GM12878 (cell line): ENCODE measurements at regions not wholly inside any gene's neighbourhood (a gene's known extent, or its start where the extent isn't known, plus 50 kb on each side); places are given as distances from the start of the nearest gene placed in this dataset.

Experiments used
- ATAC-seq: fragments of 200-7000 bp; cut with Tn5 transposase; 3 replicates; pipeline ENCODE4 v1.9.1; 2020; ENCODE audit warnings: mild to moderate bottlenecking, moderate library complexity
- BruUV-seq: library from RNA; stranded (reverse); fragments of 400-500 nt; replicated peaks from 2 replicates; lab custom pipeline; 2021; lab: Mats Ljungman, UMichigan
- CTCF ChIA-PET: fragments of 300-600 bp; sonication (Branson Sonifier 250); formaldehyde crosslinking; extraction: SDS; loops from one replicate; lab custom pipeline; 2021; ENCODE audit warnings: inconsistent platforms; lab: Yijun Ruan, JAX
- POLR2A ChIA-PET: fragments of 350-600 bp; formaldehyde crosslinking; extraction: SDS; loops from one replicate; lab custom pipeline; 2021; ENCODE audit warnings: inconsistent platforms; lab: Charles Lee
- RAD21 ChIA-PET: fragments of 300-600 bp; sonication (Branson Sonifier 250); formaldehyde crosslinking; loops from one replicate; lab custom pipeline; 2023; ENCODE audit warnings: antibody characterized with exemption; ENCODE audit not compliant: unreplicated experiment; lab: Charles Lee
- SMC1A ChIA-PET: fragments of 300-600 bp; sonication (Branson Sonifier 250); formaldehyde crosslinking; loops from one replicate; lab custom pipeline; 2023; ENCODE audit not compliant: unreplicated experiment, uncharacterized antibody; lab: Charles Lee
- DNase-seq: peaks from one replicate; pipeline ENCODE4 v3.0.0-alpha.2; 2011; ENCODE audit warnings: low read depth, low spot score
- FAIRE-seq: peaks from 3 replicates; lab custom pipeline; 2011; peaks lifted over from hg19 to GRCh38; lab: Jason Lieb, UNC
- H2AFZ ChIP-seq: 2 replicates; pipeline ENCODE4 v1.6.0; 2011; ENCODE audit warnings: low read depth, low read length, control low read depth; ENCODE audit not compliant: control insufficient read depth
- H3K27ac ChIP-seq: 2 replicates; pipeline ENCODE4 v1.5.1; 2011; ENCODE audit warnings: control low read depth; ENCODE audit not compliant: control insufficient read depth, insufficient read depth
- H3K27me3 ChIP-seq, 2 experiments: replicated peaks in 1 of 2; 2 replicates each; pipeline versions ENCODE4 v1.6.0 to v1.6.1; 2011; ENCODE audit warnings: low read length in 1 of 2; ENCODE audit not compliant: control insufficient read depth in 2 of 2, insufficient read depth in 2 of 2
- H3K36me3 ChIP-seq, 2 experiments: 2 replicates each; pipeline ENCODE4 v1.5.1; 2011; ENCODE audit warnings: low read length in 1 of 2; ENCODE audit not compliant: control insufficient read depth in 2 of 2, insufficient read depth in 2 of 2
- H3K4me1 ChIP-seq: 2 replicates; pipeline ENCODE4 v1.6.1; 2011; ENCODE audit warnings: mild to moderate bottlenecking, low read length, moderate library complexity, mixed read lengths; ENCODE audit not compliant: control insufficient read depth, insufficient read depth
- H3K4me2 ChIP-seq: 2 replicates; pipeline ENCODE4 v1.6.0; 2011; ENCODE audit warnings: control low read depth; ENCODE audit not compliant: control insufficient read depth, insufficient read depth
- H3K4me3 ChIP-seq: fragments of 200-600 bp; sonication (generic); 2 replicates; pipeline ENCODE4 v1.5.1; 2016
- H3K79me2 ChIP-seq: 2 replicates; pipeline ENCODE4 v1.6.0; 2011; ENCODE audit warnings: low read length; ENCODE audit not compliant: control insufficient read depth, insufficient read depth
- H3K9ac ChIP-seq: 2 replicates; pipeline ENCODE4 v1.8.0; 2011; ENCODE audit warnings: low read length, control low read depth, mixed read lengths; ENCODE audit not compliant: control insufficient read depth, insufficient read depth
- H3K9me3 ChIP-seq: replicated peaks from 3 replicates; pipeline ENCODE4 v1.5.1; 2011; ENCODE audit warnings: mild to moderate bottlenecking, low read length; ENCODE audit not compliant: control insufficient read depth, insufficient read depth
- H4K20me1 ChIP-seq: 2 replicates; pipeline ENCODE4 v1.6.0; 2011; ENCODE audit not compliant: control insufficient read depth, insufficient read depth
- ASH2L ChIP-seq: fragments of 300-600, 200-600 bp; sonication (generic); IDR thresholded peaks from 2 replicates; pipeline ENCODE4 v1.6.1; 2017; ENCODE audit warnings: low read depth, mild to moderate bottlenecking, borderline replicate concordance
- MTA3 ChIP-seq: IDR thresholded peaks from 2 replicates; pipeline ENCODE4 v1.6.1; 2012; ENCODE audit warnings: low read length, inconsistent platforms, borderline replicate concordance
- NKRF ChIP-seq: fragments of 450-650 bp; conservative IDR thresholded peaks from 2 replicates; pipeline ENCODE4 v1.6.1; 2017; ENCODE audit warnings: mild to moderate bottlenecking, moderate library complexity
- ZZZ3 ChIP-seq: IDR thresholded peaks from 2 replicates; pipeline ENCODE4 v1.6.1; 2011; ENCODE audit warnings: low read depth; ENCODE audit not compliant: control insufficient read depth, insufficient read length
- WGBS: methylation state at CpG from one replicate; pipeline ENCODE4 v1.1.6; 2016; ENCODE audit warnings: low lambda C conversion rate; ENCODE audit not compliant: insufficient replicate concordance, insufficient coverage; ENCODE audit errors: missing lambda C conversion rate; 5-methylcytosine and 5-hydroxymethylcytosine counted together
- in situ Hi-C: fragments of 300-500 bp; cut with MboI; formaldehyde crosslinking; loops from 9 replicates; pipeline ENCODE4 v1.14.3; 2018; ENCODE audit warnings: mixed read lengths
- intact Hi-C: fragments of 100-400 bp; cut with micrococcal nuclease; formaldehyde crosslinking; loops from one replicate; pipeline ENCODE4 v1.14.2; 2022; ENCODE audit not compliant: unreplicated experiment
- TF ChIP-seq, protein P1 (sequence below): fragments of 450-650 bp; formaldehyde crosslinking; IDR thresholded peaks from 2 replicates; pipeline ENCODE4 v1.4.0; 2020; ENCODE audit warnings: mild to moderate bottlenecking, moderate library complexity
- TF ChIP-seq, protein P2 (sequence below): fragments of 450-650 bp; IDR thresholded peaks from 2 replicates; pipeline ENCODE4 v1.6.1; 2017; ENCODE audit warnings: mild to moderate bottlenecking, moderate library complexity

DNA sequence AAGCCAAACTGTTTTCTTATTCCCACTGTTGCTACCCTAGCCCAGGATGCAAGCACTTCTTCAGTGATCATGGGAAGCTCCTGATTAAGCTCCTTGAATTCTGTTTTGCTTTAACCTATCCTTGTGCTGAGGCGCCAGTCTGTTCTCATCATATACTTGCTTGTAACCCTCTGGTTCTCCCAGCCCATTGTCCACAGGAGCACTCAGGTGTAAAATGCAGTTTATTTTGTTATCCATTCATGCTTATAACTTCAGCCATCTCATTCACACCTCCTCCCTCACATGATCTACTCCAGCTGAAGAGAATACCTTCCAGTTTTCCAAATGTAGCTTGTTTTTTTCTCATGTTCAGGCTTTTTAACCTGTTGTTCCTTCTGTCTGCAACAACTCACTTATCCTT lies 402.1 kb upstream of the BRINP1 start (continued):
- TF ChIP-seq, protein P1, sequence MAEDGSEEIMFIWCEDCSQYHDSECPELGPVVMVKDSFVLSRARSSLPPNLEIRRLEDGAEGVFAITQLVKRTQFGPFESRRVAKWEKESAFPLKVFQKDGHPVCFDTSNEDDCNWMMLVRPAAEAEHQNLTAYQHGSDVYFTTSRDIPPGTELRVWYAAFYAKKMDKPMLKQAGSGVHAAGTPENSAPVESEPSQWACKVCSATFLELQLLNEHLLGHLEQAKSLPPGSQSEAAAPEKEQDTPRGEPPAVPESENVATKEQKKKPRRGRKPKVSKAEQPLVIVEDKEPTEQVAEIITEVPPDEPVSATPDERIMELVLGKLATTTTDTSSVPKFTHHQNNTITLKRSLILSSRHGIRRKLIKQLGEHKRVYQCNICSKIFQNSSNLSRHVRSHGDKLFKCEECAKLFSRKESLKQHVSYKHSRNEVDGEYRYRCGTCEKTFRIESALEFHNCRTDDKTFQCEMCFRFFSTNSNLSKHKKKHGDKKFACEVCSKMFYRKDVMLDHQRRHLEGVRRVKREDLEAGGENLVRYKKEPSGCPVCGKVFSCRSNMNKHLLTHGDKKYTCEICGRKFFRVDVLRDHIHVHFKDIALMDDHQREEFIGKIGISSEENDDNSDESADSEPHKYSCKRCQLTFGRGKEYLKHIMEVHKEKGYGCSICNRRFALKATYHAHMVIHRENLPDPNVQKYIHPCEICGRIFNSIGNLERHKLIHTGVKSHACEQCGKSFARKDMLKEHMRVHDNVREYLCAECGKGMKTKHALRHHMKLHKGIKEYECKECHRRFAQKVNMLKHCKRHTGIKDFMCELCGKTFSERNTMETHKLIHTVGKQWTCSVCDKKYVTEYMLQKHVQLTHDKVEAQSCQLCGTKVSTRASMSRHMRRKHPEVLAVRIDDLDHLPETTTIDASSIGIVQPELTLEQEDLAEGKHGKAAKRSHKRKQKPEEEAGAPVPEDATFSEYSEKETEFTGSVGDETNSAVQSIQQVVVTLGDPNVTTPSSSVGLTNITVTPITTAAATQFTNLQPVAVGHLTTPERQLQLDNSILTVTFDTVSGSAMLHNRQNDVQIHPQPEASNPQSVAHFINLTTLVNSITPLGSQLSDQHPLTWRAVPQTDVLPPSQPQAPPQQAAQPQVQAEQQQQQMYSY (CRISPR knock-in tag): no peak
- TF ChIP-seq, all 136 proteins: peak for 0

GRCh38 chr9:119768266-119768665 lies 399.0 kb upstream of the BRINP1 start:
- no peaks in the 10 kb centered on the region for H4K20me1 ChIP-seq
- no peak for FAIRE-seq
- ATAC-seq: no peak
- H3K4me3 ChIP-seq: no peak overlapping the region
- TF ChIP-seq MTA3 (no peak), NKRF (no peak), ZZZ3 (no peak), ASH2L (no peak)
- TF ChIP-seq, protein P2, sequence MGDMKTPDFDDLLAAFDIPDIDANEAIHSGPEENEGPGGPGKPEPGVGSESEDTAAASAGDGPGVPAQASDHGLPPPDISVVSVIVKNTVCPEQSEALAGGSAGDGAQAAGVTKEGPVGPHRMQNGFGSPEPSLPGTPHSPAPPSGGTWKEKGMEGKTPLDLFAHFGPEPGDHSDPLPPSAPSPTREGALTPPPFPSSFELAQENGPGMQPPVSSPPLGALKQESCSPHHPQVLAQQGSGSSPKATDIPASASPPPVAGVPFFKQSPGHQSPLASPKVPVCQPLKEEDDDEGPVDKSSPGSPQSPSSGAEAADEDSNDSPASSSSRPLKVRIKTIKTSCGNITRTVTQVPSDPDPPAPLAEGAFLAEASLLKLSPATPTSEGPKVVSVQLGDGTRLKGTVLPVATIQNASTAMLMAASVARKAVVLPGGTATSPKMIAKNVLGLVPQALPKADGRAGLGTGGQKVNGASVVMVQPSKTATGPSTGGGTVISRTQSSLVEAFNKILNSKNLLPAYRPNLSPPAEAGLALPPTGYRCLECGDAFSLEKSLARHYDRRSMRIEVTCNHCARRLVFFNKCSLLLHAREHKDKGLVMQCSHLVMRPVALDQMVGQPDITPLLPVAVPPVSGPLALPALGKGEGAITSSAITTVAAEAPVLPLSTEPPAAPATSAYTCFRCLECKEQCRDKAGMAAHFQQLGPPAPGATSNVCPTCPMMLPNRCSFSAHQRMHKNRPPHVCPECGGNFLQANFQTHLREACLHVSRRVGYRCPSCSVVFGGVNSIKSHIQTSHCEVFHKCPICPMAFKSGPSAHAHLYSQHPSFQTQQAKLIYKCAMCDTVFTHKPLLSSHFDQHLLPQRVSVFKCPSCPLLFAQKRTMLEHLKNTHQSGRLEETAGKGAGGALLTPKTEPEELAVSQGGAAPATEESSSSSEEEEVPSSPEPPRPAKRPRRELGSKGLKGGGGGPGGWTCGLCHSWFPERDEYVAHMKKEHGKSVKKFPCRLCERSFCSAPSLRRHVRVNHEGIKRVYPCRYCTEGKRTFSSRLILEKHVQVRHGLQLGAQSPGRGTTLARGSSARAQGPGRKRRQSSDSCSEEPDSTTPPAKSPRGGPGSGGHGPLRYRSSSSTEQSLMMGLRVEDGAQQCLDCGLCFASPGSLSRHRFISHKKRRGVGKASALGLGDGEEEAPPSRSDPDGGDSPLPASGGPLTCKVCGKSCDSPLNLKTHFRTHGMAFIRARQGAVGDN: no peak
- no peak overlapping the region for H3K27ac ChIP-seq
- WGBS: 2% methylated on average over 3 of the region's 3 CpGs
- SMC1A ChIA-PET: no interaction called here
- in situ Hi-C loops: no loop called here
- no peak for DNase-seq
- H3K9ac ChIP-seq: no peak overlapping the region
- POLR2A ChIA-PET: no interaction called here
- intact Hi-C loops: no loop called here
- H3K36me3 ChIP-seq: no peaks in the 10 kb centered on the region
- CTCF ChIA-PET: no interaction called here
- H3K27me3 ChIP-seq: no peaks in the 10 kb centered on the region
- RAD21 ChIA-PET: no interaction called here
- H2AFZ ChIP-seq: no peak overlapping the region
- H3K9me3 ChIP-seq: no peaks in the 10 kb centered on the region
- no peaks in the 10 kb centered on the region for H3K79me2 ChIP-seq
- no TSS peak for BruUV-seq
- no peaks in the 10 kb centered on the region for H3K4me1 ChIP-seq
- no peak overlapping the region for H3K4me2 ChIP-seq
